NT2/D1 (cell line): ENCODE measurements at regions not wholly inside any gene's neighbourhood (a gene's known extent, or its start where the extent isn't known, plus 50 kb on each side); places are given as distances from the start of the nearest gene placed in this dataset.
"Not testable (repeated sequence)": the region's sequence is repeated elsewhere in the genome, so short reads cannot be mapped to it uniquely, and the experiment has no call there.

Experiments used
- DNase-seq: peaks from one replicate; pipeline ENCODE4 v3.0.0-alpha.2; 2011; ENCODE audit warnings: low read depth, low spot score
- H3K27me3 ChIP-seq: 2 replicates; pipeline ENCODE4 v1.6.0; 2011; ENCODE audit warnings: mild to moderate bottlenecking; ENCODE audit not compliant: insufficient read length, insufficient read depth
- H3K36me3 ChIP-seq: 2 replicates; pipeline ENCODE4 v1.6.1; 2011; ENCODE audit warnings: mild to moderate bottlenecking, low read length, mixed read lengths; ENCODE audit not compliant: insufficient read depth, insufficient read length
- H3K4me1 ChIP-seq: 2 replicates; pipeline ENCODE4 v1.5.1; 2011; ENCODE audit not compliant: insufficient read depth, insufficient read length
- H3K4me3 ChIP-seq: 2 replicates; pipeline ENCODE4 v1.5.1; 2011; ENCODE audit warnings: low read depth; ENCODE audit not compliant: insufficient read length
- H3K9ac ChIP-seq: 2 replicates; pipeline ENCODE4 v1.6.0; 2011; ENCODE audit warnings: low read depth; ENCODE audit not compliant: insufficient read length
- H3K9me3 ChIP-seq: 2 replicates; pipeline ENCODE4 v1.5.1; 2011; ENCODE audit warnings: mild to moderate bottlenecking, low read length; ENCODE audit not compliant: insufficient read depth
- SUZ12 ChIP-seq: IDR thresholded peaks from 2 replicates; pipeline ENCODE4 v1.6.1; 2011; ENCODE audit not compliant: insufficient read length, insufficient read depth; ENCODE audit errors: extremely low read depth
- YY1 ChIP-seq: IDR thresholded peaks from 2 replicates; pipeline ENCODE4 v1.6.1; 2011; ENCODE audit not compliant: insufficient read length, insufficient read depth
- ZNF274 ChIP-seq: IDR thresholded peaks from 2 replicates; pipeline ENCODE4 v1.6.1; 2011; ENCODE audit warnings: mild to moderate bottlenecking, low read depth, low read length

DNA sequence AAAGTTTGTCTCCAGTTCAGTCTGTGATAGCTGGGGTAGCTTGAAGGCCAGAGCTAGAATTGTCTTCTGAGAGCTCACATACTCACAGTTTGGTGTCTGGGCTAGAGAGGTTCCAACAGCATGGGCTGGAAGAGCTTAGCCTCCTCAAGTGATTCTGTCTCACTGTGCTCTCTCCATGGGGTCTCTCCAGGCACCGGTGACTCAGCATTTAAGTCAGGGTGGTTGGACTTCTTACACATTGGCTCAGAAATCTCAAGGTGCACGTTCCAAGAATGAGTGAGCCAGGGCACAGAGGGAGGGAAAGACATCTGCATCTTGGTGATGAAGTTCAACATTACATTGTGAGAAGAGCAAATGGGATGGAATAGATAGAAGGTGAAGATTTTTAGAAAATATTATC is 207.3 kb upstream of the DDX18 start:
- no peak overlapping the region for H3K9ac ChIP-seq

DNA sequence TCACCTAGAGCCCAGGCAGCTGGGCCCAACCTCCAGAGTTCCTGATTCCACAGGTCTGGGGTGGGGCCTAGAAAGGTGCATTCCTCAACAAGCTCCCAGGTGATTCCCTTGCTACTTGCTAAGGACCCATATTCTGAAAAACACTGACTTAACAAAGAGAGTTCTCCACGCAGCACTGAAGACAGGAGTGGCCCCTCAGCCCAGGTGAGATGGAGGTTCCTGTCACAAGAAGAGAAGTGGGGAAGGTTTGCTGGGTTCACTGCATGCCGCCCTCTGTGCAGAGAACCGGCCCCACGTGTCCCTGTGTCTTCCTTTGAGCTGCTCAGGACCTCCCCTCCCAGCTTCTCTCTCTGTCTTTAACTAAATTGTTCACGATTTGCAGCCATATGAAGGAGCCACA is 201.4 kb upstream of the DDX18 start:
- peaks cover 12% of the 10 kb centered on the region for H3K36me3 ChIP-seq
- no peak for DNase-seq
- H3K9ac ChIP-seq: no peak overlapping the region
- H3K4me3 ChIP-seq: no peak overlapping the region
- TF ChIP-seq YY1: no peak
- H3K4me1 ChIP-seq: no peaks in the 10 kb centered on the region
- H3K27me3 ChIP-seq: no peaks in the 10 kb centered on the region
- H3K9me3 ChIP-seq: no peaks in the 10 kb centered on the region

More for the DNA sequence above, 207.3 kb upstream of the DDX18 start:
- no peaks in the 10 kb centered on the region for H3K9me3 ChIP-seq
- H3K4me1 ChIP-seq: no peaks in the 10 kb centered on the region
- no peak for TF ChIP-seq SUZ12
- no peak for TF ChIP-seq YY1
- TF ChIP-seq ZNF274: no peak
- H3K4me3 ChIP-seq: no peak overlapping the region
- H3K27me3 ChIP-seq: no peaks in the 10 kb centered on the region
- DNase-seq: no peak
- peaks cover 42% of the 10 kb centered on the region for H3K36me3 ChIP-seq

DNA sequence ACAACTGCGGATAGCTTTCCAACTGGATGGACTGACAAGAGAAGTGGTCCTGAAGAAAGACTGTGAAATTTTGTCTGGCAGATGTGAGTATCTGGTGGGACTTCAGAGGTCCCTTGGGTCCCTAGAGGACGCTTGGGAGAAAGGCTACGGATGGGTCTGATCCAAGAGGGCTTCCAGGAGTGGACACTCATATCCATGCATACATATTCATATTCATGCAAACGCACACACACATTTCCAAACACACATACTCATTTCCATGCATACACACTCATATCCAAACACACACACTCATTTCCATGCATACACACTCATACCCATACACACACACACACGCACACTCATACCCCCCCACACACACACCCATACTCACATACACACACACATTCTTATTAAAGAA is 200.2 kb upstream of the DDX18 start:
- no peak for DNase-seq
- TF ChIP-seq ZNF274 (no peak), SUZ12 (no peak)
- H3K4me1 ChIP-seq: no peaks in the 10 kb centered on the region
- peaks cover 10% of the 10 kb centered on the region for H3K36me3 ChIP-seq
- no peak overlapping the region for H3K9ac ChIP-seq
- no peaks in the 10 kb centered on the region for H3K27me3 ChIP-seq
- H3K4me3 ChIP-seq: no peak overlapping the region
- no peaks in the 10 kb centered on the region for H3K9me3 ChIP-seq

DNA sequence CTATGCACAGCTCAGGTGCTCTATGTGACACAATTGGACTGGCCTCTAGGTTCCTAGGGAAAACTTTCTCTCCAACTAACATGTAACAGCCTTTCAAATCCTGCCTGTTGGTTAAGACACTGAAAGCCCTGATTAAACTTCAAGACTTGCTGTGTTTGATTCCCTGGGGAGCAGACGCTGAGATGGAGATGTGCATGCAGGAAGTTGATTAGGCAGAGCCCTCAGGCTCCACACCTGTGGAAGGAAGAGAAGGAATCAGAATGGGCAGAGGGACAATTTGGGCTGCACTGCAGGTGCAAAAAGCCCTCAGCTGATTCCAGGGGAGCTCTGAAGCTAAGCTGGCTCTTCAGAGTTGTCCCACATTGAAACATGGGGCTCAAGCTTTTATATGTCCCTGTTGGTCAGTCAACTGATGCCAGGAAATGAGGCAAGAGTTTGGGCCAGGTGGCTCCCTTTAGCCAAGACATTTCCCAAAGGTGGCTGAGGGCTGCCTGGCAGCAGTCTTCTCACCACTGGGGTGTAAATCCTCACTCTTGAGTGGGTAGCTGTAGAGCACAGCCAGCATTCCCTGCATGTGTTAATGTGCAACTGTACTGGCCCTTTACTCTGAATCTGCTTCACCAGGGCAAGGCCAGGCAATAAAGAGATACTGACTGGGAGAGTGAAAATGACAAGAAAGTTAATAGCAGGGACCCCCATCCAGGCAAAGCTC is 199.5 kb upstream of the DDX18 start:
- H3K4me3 ChIP-seq: no peak overlapping the region
- H3K9ac ChIP-seq: no peak overlapping the region
- TF ChIP-seq SUZ12: no peak

DNA sequence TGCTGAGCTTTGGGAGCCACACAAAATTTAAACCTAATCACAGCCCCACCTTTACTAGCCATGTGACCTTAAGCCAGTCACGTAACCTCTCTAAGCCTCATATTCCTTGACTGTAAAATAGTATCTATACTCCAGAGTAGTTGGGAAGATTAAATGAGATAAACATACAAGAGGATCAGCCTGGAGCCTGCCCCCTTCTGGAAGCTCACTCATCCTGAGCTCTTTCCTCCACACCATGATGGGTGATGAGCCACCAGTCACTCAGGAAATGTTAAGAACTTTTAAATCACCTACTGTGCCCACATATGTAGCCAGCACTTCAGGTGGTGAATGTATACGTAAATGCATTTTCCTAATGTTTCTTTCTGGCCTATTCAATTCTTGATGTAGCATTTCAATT is 195.9 kb upstream of the DDX18 start:
- Histone ChIP-seq H3K4me1 (no peaks in the 10 kb centered on the region), H3K27me3 (no peaks in the 10 kb centered on the region), H3K36me3 (peaks cover 13% of the 10 kb centered on the region), H3K9me3 (no peaks in the 10 kb centered on the region; the same call in 1 of the 2 replicates), H3K4me3 (no peak overlapping the region), H3K9ac (no peak overlapping the region)
- TF ChIP-seq ZNF274: no peak
- no peak for TF ChIP-seq SUZ12
- TF ChIP-seq YY1: no peak
- DNase-seq: no peak

More for the DNA sequence above, 199.5 kb upstream of the DDX18 start:
- no peak for DNase-seq
- Histone ChIP-seq H3K27me3 (no peaks in the 10 kb centered on the region), H3K36me3 (peaks cover 14% of the 10 kb centered on the region), H3K4me1 (no peaks in the 10 kb centered on the region), H3K9me3 (no peaks in the 10 kb centered on the region)

DNA sequence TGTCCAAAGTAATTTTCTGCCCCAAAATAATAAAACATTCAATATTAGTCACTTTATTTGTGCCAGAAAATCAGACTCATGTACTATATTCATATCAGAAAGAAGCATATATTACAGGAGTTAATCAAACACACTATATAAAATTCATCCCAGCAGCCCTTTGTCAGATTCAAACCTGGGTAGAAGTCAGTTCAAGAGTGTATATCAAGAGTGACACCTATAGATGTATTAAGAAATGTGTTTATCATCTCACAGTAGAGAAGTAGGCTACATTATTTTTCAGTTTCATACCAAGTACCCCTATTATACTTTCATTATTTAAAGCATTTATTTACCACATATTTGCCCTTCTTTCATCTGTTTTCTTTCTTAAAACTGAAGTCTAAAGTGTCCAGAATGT is 193.2 kb upstream of the DDX18 start:
- no peaks in the 10 kb centered on the region for H3K4me1 ChIP-seq
- no peaks in the 10 kb centered on the region for H3K27me3 ChIP-seq
- H3K36me3 ChIP-seq: peaks cover 10% of the 10 kb centered on the region
- DNase-seq: no peak
- TF ChIP-seq ZNF274: no peak
- TF ChIP-seq SUZ12: no peak
- H3K9ac ChIP-seq: no peak overlapping the region
- no peaks in the 10 kb centered on the region; the same call in 1 of the 2 replicates for H3K9me3 ChIP-seq
- H3K4me3 ChIP-seq: no peak overlapping the region

DNA sequence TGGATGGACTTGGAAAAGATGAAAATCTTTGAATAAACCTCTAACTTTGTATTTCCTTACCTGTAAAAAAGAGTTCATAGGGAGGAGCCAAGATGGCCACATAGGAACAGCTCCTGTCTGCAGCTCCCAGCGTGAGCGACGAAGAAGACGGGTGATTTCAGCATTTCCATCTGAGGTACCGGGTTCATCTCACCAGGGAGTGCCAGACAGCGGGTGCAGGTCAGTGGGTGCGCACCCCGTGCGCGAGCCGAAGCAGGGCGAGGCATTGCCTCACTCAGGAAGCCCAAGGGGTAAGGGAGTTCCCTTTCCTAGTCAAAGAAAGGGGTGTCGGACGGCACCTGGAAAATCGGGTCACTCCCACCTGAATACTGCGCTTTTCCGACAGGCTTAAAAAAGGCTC is 191.3 kb upstream of the DDX18 start:
- H3K36me3 ChIP-seq, H3K27me3 ChIP-seq, H3K9me3 ChIP-seq, H3K4me1 ChIP-seq: not testable (repeated sequence)
- TF ChIP-seq YY1: peak; percentile 49
- H3K4me3 ChIP-seq: peak overlapping the region; percentile 83
- peak overlapping the region; percentile 70 for H3K9ac ChIP-seq
- peak; percentile 8 for DNase-seq
